ENCODE measurements at regions not wholly inside any gene's neighbourhood (a gene's known extent, or its start where the extent isn't known, plus 50 kb on each side); places are given as distances from the start of the nearest gene placed in this dataset.

DNA sequence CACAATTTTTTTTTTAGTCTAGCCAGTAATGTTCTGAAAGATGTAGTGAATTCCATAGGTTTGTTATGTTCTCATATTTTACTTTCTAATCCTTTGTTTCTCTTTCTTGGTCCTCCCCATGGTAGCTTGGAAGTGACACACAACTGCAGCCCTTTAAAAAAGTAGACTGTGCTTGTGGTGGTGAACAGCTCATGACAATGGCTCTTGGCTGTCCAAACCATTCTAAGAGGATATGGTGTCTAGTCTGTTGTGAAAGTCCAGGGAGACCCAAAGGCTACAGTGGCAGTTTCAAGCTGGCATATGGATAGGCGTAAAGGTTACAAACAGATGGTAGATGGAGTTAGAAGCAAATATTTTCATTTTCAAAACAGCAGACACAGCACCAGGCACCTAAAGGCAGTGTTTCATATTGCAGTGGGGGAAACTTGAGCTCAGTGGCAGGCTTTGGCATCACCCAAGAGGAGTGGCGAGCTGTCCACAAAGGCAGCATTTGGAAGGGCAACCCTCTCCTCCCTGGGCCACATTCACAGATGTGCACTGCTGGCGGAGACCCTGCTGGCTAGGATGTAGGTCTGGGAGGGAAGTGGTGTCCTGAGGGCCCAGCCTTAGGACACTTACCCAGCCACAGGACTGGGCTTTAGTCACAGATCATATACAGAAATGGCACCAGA is 102.1 kb downstream of the DYRK2 start:
- no peak for DNase-seq
- WGBS, 3 donors, result 94 to 97% (median 96%) methylated on average over 3 of the region's 3 CpGs
- peaks cover 2% of the 10 kb centered on the region for H3K4me1 ChIP-seq (ENCODE audit: insufficient read depth)

DNA sequence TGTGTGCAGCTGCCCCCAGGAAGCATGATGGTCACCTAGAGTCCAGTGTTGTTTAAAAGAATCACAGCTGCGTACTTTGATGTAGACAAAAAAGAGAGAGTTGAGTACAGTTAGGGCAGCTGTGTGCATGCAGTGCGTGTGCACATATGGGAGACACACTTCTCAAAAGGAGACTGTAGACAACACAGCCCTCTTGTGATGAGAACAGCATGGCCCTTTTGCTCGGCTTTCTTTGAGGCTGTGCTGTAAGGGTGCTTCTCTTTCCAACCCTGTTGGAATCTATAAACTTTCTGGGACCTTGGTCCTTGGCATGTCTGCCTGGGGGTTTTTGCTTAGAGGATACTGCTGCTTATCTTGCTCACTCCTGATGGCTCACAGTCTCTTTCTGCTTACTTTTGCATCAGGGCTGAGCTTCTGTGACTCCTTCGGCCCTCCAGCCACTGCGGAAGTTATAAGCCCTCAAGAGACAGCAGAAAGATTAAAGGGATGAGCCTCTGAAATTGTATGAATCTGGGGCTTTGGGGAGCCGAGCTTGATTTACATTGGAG is 102.9 kb downstream of the DYRK2 start:
- H3K4me1 ChIP-seq (ENCODE audit: insufficient read depth), result peaks cover 2% of the 10 kb centered on the region
- WGBS, 3 donors, result 29 to 35% (median 31%) methylated on average over 6 of the region's 6 CpGs
- no peak overlapping the region for H3K4me3 ChIP-seq
- H3K9me3 ChIP-seq, result no peaks in the 10 kb centered on the region
- H3K27ac ChIP-seq, result no peak overlapping the region
- DNase-seq, result no peak
- TF ChIP-seq POLR2A (IDR thresholded peaks at IDR 0.05) (no peak), CTCF (IDR thresholded peaks at IDR 0.05) (no peak), EP300 (IDR thresholded peaks at IDR 0.05) (no peak)
- H3K27me3 ChIP-seq, result no peaks in the 10 kb centered on the region
- intact Hi-C loops (cut with DNase I), result no loop called here
- H3K36me3 ChIP-seq, result no peaks in the 10 kb centered on the region

More for the DNA sequence above, 102.1 kb downstream of the DYRK2 start:
- Histone ChIP-seq H3K36me3 (no peaks in the 10 kb centered on the region), H3K27me3 (no peaks in the 10 kb centered on the region), H3K9me3 (no peaks in the 10 kb centered on the region), H3K27ac (no peak overlapping the region), H3K4me3 (no peak overlapping the region)
- intact Hi-C loops (cut with DNase I), result no loop called here
- TF ChIP-seq CTCF (IDR thresholded peaks at IDR 0.05) (no peak), POLR2A (IDR thresholded peaks at IDR 0.05) (no peak), EP300 (IDR thresholded peaks at IDR 0.05) (no peak)

- Histone ChIP-seq H3K4me3 (no peak overlapping the region), H3K27ac (no peak overlapping the region)
- intact Hi-C loops (cut with DNase I), result no loop called here
Observed at GRCh38 chr12:67752226-67752732, 103.7 kb downstream of the DYRK2 start.

More at GRCh38 chr12:67752226-67752732, 103.7 kb downstream of the DYRK2 start:
- Histone ChIP-seq H3K4me1 (ENCODE audit: insufficient read depth) (peaks cover 2% of the 10 kb centered on the region), H3K9me3 (no peaks in the 10 kb centered on the region), H3K27me3 (no peaks in the 10 kb centered on the region), H3K36me3 (no peaks in the 10 kb centered on the region)
- 92 to 95% (median 93%) methylated on average over 4 of the region's 4 CpGs for WGBS, 3 donors
- TF ChIP-seq POLR2A (IDR thresholded peaks at IDR 0.05) (no peak), CTCF (IDR thresholded peaks at IDR 0.05) (no peak), EP300 (IDR thresholded peaks at IDR 0.05) (no peak)
- DNase-seq, result no peak

Data from ovary (tissue), 7 donors.